NOMO-1 (cell line): ENCODE measurements at regions not wholly inside any gene's neighbourhood (a gene's known extent, or its start where the extent isn't known, plus 50 kb on each side); places are given as distances from the start of the nearest gene placed in this dataset.

Source experiments
- DNase-seq, 2 experiments: peaks; one replicate each; lab custom pipeline; 2025; ENCODE audit not compliant: unreplicated experiment in 2 of 2; lab: John Stamatoyannopoulos, UW

GRCh38 chr2:898319-898718 lies 52.3 kb upstream of the SNTG2 start:
- DNase-seq: no peak

- DNase-seq: no peak
Observed at GRCh38 chr2:897091-897490, 53.6 kb upstream of the SNTG2 start.

- DNase-seq: no peak
Observed at GRCh38 chr2:893311-893710, 57.3 kb upstream of the SNTG2 start.

DNA sequence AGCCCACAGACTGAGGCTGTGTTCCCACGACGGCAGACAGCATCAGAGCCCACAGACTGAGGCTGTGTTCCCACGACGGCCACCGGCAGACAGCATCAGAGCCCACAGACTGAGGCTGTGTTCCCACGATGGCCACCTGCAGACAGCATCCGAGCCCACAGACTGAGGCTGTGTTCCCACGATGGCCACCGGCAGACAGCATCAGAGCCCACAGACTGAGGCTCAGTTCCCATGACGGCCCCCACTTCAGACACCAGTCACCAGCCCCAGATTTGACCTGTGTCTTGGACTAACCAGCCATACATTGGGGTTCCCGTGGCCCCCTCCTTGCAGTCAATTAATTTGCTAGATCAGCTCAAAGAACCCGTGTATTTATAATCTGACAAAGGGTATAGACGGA lies 57.8 kb upstream of the SNTG2 start:
- DNase-seq: no peak

DNA sequence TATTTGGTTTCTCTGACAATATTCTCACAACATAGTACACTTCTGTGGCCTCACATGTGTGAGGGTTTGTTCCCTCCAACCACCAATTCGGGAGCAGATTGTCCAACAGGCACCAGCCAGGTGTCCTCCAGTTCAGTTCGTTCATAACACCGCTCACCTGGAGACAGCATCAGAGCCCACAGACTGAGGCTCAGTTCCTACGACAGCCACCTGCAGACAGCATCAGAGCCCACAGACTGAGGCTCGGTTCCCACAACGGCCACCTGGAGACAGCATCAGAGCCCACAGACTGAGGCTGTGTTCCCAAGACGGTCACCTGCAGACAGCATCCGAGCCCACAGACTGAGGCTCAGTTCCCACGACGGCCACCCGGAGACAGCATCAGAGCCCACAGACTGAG lies 58.2 kb upstream of the SNTG2 start:
- no peak for DNase-seq

- no peak for DNase-seq
Observed at GRCh38 chr2:891734-892133, 58.9 kb upstream of the SNTG2 start.

- DNase-seq: no peak
Observed at GRCh38 chr2:890791-891190, 59.9 kb upstream of the SNTG2 start.

GRCh38 chr2:890214-890613 lies 60.4 kb upstream of the SNTG2 start:
- no peak for DNase-seq

DNA sequence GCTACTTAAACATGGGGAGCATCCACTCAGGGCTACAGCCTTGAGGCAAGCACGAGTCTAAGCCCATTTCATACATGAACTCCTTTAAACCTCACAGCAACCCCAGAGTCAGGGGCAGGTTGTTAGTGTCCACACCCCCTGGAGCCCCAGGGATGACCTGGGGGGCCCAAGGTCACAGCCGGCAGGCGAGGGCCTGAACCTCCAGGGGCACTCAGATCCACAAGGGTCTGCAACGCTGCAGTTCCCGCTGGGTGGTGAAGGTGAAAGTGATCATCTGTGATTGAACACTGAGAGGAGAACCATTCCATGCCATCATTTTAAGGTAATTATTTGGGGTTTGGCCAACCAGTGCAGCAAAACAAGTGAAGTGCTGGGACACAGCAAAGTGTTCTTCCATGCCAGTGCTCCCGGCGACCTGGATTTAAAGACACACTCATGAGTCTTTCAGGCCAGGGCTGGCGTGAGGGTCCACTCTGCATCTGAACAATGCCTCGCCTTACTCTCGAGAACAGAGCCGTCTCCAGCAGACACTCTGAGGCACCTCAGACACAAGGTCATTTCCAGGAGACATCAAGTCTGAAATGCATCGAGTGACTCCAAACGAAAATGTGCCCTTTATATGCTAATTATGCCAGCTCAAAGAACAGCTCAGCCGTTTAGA lies 61.6 kb upstream of the SNTG2 start:
- no peak for DNase-seq

GRCh38 chr2:888211-888801 lies 62.3 kb upstream of the SNTG2 start:
- no peak for DNase-seq

- no peak for DNase-seq
Observed at GRCh38 chr2:887639-888038, 63.0 kb upstream of the SNTG2 start.

DNA sequence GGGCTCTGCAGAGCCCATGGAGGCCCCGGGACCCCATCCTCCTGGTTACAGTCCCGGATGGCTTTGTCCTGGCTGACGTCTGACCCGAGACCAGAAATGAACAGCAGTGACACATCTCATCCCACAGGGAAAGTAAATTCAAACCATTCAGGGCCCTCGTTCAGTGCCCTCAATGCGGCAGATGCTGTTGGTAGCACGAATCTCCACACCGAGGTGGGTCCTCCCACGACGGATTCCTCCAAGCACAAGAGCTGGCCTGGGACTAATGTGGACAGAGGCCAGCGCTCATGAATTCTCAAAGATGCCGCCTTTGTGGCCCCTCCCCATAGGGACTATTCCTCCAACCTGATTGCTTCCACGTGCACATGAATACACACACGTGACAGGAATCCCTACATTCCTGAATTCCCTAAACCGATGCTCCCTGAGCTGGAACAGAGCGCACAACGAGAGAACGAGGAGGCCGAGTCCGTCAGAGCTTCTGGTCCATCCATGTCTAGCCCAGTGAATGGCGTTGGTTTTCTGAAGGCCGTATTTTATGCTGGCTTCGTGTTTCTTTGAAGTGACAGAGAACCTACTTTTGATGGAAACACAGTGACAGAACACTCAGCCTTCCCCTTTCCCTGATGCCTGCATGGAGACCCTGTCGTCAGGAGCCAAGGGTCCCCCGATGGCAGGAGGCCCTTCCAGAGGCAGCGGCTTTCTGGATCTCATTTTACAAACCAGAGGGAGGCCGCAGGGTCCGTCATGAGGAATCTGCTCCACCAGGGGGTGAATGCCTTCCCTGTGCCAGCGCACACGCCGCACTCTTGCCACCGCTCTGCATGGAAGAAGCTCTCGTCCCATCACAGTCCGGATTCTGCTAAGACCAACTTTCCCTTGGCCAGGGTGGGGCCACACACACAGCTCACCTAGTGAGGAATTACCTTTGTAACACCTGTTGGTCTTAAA lies 64.3 kb upstream of the SNTG2 start:
- no peak for DNase-seq

GRCh38 chr2:885230-886071 lies 65.2 kb upstream of the SNTG2 start:
- DNase-seq: no peak

GRCh38 chr2:883803-884748 lies 66.6 kb upstream of the SNTG2 start:
- DNase-seq: no peak

DNA sequence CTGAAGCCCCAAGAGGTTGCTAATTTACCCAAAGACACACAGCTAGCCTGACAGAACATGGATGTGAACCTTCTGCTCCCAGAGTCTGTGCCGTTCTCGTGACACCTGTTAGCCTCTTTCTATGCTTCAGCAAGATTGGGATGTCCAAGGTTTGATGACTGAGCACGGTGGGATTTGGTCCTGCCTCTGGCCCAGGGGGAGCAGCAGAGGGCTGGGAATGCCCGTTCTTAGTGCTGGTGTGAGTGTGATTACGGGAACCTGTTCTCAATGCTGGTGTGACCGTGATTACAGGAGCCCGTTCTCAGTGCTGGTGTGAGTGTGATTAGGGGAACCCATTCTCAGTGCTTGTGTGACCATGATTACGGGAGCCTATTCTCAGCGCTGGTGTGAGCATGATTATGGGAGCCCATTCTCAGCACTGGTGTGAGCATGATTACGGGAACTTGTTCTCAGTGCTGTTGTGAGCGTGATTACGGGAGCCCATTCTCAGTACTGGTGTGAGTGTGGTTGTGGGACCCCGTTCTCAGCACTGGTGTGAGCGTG lies 67.3 kb upstream of the SNTG2 start:
- DNase-seq: no peak

DNA sequence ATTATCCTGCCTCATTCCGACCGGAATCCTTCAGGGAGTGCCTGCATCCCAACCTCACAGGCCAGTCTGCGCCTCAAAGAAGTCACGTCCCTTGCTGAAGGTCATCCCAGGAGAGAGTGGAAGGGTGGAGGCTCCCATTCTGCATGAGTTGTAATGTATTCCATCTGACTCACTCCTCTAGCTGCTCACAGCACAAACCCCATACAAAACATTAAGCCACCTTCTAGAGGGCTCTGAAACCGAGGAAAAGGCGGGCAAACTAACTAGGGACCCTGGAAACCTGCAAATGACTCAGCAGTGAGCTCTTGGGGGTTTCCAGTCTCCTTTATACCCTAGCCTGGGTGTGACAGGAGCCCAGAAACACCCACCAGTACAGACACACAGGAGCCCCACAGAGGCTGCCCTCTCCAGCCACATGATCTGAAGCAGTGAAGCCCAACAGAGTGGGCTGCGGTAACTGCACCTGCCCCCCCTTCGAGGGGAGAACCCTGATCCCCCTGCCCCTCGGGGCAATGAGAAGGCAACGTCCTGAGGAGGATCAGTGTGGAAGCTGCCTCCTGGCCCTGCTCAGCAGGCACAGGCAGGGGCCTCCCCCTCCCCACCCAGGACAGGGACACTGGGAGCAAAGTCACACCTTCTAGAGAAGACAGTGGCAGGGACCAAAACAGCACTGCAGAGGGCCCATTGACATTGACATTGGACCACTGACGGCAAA lies 69.3 kb upstream of the SNTG2 start:
- no peak for DNase-seq

DNA sequence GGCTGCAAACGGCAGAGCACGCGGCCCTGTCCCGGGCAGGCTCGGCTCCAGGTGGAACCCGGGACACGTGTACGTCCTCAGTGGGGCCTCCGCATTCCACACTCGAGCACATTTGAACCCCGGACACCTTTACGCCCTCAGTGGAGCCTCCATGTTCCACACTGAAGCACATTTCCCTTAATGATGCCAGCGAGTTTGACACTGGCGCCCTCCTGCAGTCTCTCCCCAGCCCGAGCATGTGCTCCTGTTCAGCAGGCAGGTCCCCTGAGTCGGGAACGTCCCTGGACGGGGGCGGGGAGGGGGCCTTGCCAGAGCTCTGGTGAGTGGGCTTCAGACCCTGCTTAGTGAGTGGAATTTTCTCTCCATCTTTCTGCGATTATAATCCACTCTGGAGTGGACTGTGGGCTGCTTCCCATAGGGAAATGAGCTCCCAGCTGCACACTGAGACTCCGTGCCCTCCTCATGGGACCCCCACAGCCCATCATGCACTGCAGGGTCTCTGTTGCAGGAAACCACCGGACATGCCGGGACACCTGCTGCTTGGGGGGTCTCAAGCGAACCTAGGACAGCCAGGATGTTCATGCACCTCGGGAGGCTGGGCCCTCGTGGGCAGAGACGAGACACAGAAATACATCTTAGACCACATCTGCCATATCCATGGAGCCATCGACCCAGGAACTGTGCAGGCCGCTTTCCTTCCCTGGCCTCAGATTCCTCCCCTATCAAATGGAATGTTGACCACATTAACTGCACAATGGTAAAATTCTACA lies 70.3 kb upstream of the SNTG2 start:
- no peak for DNase-seq

DNA sequence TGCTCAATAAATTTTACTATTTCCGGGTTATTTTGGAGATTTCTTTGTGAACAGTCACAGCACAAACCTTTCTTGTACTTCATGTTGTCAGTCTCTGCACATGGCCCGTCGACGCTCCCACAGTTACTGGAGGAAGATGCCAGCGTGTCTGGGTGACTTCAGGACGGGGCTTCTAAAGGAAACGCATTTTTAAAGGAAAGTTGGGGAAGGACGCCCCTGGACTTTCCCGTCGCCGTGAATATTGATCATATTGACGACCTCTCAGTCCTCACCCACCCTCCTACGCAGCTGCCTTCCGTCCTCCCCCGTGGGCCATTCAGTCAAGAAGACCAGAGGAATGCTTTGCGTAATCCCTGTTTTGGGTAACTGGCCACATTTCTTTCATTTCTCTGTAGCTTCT lies 71.1 kb upstream of the SNTG2 start:
- DNase-seq: no peak
